Nephron (organoid): ENCODE measurements at regions not wholly inside any gene's neighbourhood (a gene's known extent, or its start where the extent isn't known, plus 50 kb on each side); places are given as distances from the start of the nearest gene placed in this dataset.

ENCODE experiments used
- H3K27ac Mint-ChIP-seq, 3 experiments: 2 replicates each; pipeline ENCODE4 v1.8.0; 2020; ENCODE audit warnings: mixed read lengths in 3 of 3, mild to moderate bottlenecking in 2 of 3, moderate library complexity in 1 of 3
- H3K27me3 Mint-ChIP-seq: 2 replicates; pipeline ENCODE4 v1.8.0; 2021; ENCODE audit warnings: low read depth, mild to moderate bottlenecking, moderate library complexity, mixed read lengths
- H3K36me3 Mint-ChIP-seq: 2 replicates; pipeline ENCODE4 v1.8.0; 2020; ENCODE audit warnings: low read depth, mixed read lengths
- H3K4me1 Mint-ChIP-seq: 2 replicates; pipeline ENCODE4 v1.8.0; 2020; ENCODE audit warnings: mixed read lengths
- H3K4me3 Mint-ChIP-seq, 3 experiments: 2 replicates each; pipeline ENCODE4 v1.8.0; 2020; ENCODE audit warnings: mild to moderate bottlenecking in 3 of 3, mixed read lengths in 3 of 3, moderate library complexity in 2 of 3
- H3K9me3 Mint-ChIP-seq: 2 replicates; pipeline ENCODE4 v1.8.0; 2020; ENCODE audit warnings: mixed read lengths
- TF ChIP-seq, protein P1 (sequence below), 3 experiments: fragments of 200-600 bp; sonication (generic); IDR thresholded peaks; one replicate each; pipeline ENCODE4 v1.5.0; 2021; ENCODE audit warnings: antibody characterized with exemption in 3 of 3; ENCODE audit not compliant: unreplicated experiment in 3 of 3

DNA sequence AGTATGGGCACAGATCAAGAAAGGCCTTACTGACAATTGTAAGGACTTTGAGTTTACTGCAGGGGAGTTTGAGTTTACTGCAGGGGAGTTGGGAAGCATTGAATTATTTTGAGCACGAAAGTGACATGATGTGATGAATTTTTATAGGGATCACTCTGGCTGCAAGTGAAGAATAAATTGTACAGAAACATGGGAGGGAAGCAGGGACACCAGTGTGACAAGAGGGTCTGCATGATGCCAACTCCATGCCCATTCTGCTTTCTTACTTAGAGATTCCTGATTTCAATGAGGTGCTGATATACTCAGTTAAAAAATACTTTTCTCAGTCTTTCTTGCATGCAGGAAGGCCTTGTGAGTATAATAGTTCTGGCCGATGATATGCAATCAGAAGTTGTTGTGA, 234.4 kb downstream of the CENPF start:
- peak overlapping the region in 1 of 3 experiments; percentile 11 for H3K27ac Mint-ChIP-seq
- H3K4me1 Mint-ChIP-seq: peaks cover 35% of the 10 kb centered on the region
- TF ChIP-seq, protein P1, sequence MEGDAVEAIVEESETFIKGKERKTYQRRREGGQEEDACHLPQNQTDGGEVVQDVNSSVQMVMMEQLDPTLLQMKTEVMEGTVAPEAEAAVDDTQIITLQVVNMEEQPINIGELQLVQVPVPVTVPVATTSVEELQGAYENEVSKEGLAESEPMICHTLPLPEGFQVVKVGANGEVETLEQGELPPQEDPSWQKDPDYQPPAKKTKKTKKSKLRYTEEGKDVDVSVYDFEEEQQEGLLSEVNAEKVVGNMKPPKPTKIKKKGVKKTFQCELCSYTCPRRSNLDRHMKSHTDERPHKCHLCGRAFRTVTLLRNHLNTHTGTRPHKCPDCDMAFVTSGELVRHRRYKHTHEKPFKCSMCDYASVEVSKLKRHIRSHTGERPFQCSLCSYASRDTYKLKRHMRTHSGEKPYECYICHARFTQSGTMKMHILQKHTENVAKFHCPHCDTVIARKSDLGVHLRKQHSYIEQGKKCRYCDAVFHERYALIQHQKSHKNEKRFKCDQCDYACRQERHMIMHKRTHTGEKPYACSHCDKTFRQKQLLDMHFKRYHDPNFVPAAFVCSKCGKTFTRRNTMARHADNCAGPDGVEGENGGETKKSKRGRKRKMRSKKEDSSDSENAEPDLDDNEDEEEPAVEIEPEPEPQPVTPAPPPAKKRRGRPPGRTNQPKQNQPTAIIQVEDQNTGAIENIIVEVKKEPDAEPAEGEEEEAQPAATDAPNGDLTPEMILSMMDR (IDR thresholded peaks at IDR 0.05; ENCODE audit: unreplicated experiment in 3 of 3): no peak
- H3K27me3 Mint-ChIP-seq: peaks cover 8% of the 10 kb centered on the region
- H3K4me3 Mint-ChIP-seq: no peak overlapping the region
- no peaks in the 10 kb centered on the region for H3K9me3 Mint-ChIP-seq
- H3K36me3 Mint-ChIP-seq: no peaks in the 10 kb centered on the region

DNA sequence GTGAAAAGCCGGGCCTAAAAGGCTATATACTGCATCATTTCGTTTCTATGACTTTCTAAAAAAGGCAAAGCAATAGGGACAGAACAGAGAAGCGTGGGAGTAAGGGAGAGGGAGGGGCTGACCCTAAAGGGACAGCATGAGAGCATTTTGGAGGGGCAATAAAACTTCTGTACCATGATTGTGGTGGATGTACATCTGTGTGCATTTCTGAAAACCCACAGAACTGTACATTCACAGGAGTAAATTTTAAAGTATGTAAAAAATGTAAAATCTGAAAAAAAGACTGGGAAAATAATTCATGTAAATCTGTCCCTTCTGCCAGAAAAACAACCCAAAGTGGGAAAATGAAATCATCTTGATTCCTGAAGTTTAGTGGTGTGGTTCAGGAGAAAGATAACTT, 235.4 kb downstream of the CENPF start:
- Mint-ChIP-seq H3K36me3 (no peaks in the 10 kb centered on the region), H3K4me1 (peaks cover 30% of the 10 kb centered on the region), H3K27me3 (peaks cover 8% of the 10 kb centered on the region), H3K9me3 (no peaks in the 10 kb centered on the region), H3K27ac (peak overlapping the region in 2 of 3 experiments; percentile 9 to 12), H3K4me3 (no peak overlapping the region)
- TF ChIP-seq, protein P1 (IDR thresholded peaks at IDR 0.05; ENCODE audit: unreplicated experiment in 3 of 3): no peak

DNA sequence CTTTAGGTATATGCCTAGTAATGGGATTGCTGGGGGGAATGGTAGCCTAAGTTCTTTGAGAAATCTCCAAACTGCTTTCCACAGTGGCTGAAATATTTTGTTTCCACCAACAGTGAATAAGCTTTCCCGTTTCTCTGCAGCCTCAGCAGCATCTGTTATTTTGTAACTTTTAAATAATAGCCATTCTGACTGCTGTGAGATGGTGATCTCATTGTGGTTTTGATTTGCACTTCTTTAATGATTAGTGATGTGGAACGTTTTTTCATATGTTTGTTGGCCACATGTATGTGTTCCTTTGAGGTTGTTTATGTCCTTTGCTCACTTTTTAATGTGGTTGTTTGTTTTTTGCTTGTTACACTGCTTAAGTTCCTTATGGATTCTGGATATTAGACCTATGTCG, 237.4 kb downstream of the CENPF start:
- peaks cover 23% of the 10 kb centered on the region for H3K4me1 Mint-ChIP-seq
- H3K27me3 Mint-ChIP-seq: peaks cover 8% of the 10 kb centered on the region
- no peaks in the 10 kb centered on the region for H3K9me3 Mint-ChIP-seq
- no peak overlapping the region for H3K27ac Mint-ChIP-seq
- TF ChIP-seq, protein P1 (IDR thresholded peaks at IDR 0.05; ENCODE audit: unreplicated experiment in 3 of 3): no peak
- H3K36me3 Mint-ChIP-seq: no peaks in the 10 kb centered on the region
- H3K4me3 Mint-ChIP-seq: no peak overlapping the region

DNA sequence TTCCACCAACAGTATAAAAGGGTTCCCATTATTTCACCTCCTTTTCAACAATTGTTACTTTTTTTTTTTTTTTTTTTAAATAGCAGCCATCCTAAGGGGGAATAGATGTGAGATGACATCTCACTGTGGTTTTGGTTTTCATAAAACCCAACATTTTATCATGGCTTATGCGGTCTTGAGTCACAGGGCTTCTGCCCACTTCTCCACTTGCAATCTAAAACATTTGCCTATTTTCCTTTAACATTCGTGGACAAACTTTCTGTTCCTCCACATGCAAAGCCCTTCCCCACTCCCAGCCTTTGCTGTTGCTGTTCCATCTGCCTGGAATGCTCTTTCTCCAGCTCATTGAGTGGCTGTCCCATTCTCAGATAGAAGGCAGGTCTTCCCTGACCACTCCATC, 239.7 kb upstream of the KCNK2 start:
- H3K9me3 Mint-ChIP-seq: no peaks in the 10 kb centered on the region
- peaks cover 23% of the 10 kb centered on the region for H3K4me1 Mint-ChIP-seq
- peaks cover 14% of the 10 kb centered on the region for H3K27me3 Mint-ChIP-seq
- H3K27ac Mint-ChIP-seq: no peak overlapping the region
- no peaks in the 10 kb centered on the region for H3K36me3 Mint-ChIP-seq
- TF ChIP-seq, protein P1 (IDR thresholded peaks at IDR 0.05; ENCODE audit: unreplicated experiment in 3 of 3): no peak
- H3K4me3 Mint-ChIP-seq: no peak overlapping the region

DNA sequence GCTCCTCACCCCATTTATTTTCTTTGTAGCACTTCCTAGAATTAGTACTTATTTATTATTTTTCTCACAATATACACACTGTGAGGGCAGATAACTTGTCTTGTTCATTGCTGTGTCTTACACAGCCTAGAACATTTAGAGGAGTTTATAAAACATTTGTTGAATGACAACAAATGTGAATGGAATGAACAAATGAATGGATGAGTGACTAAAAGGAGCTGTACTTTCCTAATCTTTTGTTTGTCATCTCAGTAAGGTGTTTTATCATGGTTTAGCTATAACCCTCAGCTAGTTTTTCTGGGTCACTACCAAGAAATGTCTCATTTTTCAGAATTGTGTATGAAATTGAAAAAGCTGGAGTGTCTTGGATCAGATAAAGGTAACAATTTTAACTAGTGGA, 239.3 kb upstream of the KCNK2 start:
- Mint-ChIP-seq H3K4me1 (peaks cover 23% of the 10 kb centered on the region), H3K4me3 (no peak overlapping the region), H3K27me3 (peaks cover 14% of the 10 kb centered on the region), H3K27ac (no peak overlapping the region), H3K9me3 (no peaks in the 10 kb centered on the region), H3K36me3 (no peaks in the 10 kb centered on the region)
- TF ChIP-seq, protein P1 (IDR thresholded peaks at IDR 0.05; ENCODE audit: unreplicated experiment in 3 of 3): no peak

DNA sequence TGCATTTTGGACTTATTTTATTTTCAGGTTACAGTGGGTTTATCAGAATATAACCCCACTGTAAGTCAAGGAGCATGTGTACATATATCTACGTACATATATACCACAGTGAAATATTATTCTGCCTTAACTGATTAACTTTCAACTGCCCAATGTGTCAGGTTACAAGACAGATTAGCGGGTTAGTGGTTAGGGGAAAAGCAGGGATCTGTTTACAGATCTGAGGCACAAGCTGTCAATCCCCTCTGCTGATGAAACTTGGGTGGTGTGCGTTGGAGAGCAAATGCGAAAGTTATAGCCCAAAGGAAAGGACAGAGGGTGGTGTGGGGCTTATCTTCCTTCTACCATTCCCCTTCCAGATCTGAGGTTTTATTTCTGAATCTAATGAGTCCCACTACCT, 238.2 kb upstream of the KCNK2 start:
- no peaks in the 10 kb centered on the region for H3K9me3 Mint-ChIP-seq
- no peaks in the 10 kb centered on the region for H3K36me3 Mint-ChIP-seq
- peaks cover 18% of the 10 kb centered on the region for H3K4me1 Mint-ChIP-seq
- peaks cover 14% of the 10 kb centered on the region for H3K27me3 Mint-ChIP-seq
- TF ChIP-seq, protein P1 (IDR thresholded peaks at IDR 0.05; ENCODE audit: unreplicated experiment in 3 of 3): no peak
- no peak overlapping the region for H3K27ac Mint-ChIP-seq
- H3K4me3 Mint-ChIP-seq: no peak overlapping the region
